Liver (tissue), 3 donors: ENCODE measurements at regions not wholly inside any gene's neighbourhood (a gene's known extent, or its start where the extent isn't known, plus 50 kb on each side); places are given as distances from the start of the nearest gene placed in this dataset.

Experiments
- FOXA1 ChIP-seq: IDR thresholded peaks from 2 replicates; pipeline ENCODE4 v1.6.1; 2016; ENCODE audit warnings: antibody characterized with exemption
- GABPA ChIP-seq, 2 donors: IDR thresholded peaks in 1 of 2; conservative IDR thresholded peaks in 1 of 2; 2 replicates each; pipeline ENCODE4 v1.6.1; 2016; ENCODE audit warnings: antibody characterized with exemption in 2 of 2, mild to moderate bottlenecking in 1 of 2, moderate library complexity in 1 of 2
- JUND ChIP-seq, 2 donors: IDR thresholded peaks; 2 replicates each; pipeline ENCODE4 v1.6.1; 2016; ENCODE audit warnings: antibody characterized with exemption in 2 of 2
- MAX ChIP-seq: IDR thresholded peaks from 2 replicates; pipeline ENCODE4 v1.6.1; 2016; ENCODE audit warnings: antibody characterized with exemption
- RAD21 ChIP-seq, 2 donors: IDR thresholded peaks; 2 replicates each; pipeline ENCODE4 v1.6.1; 2016; ENCODE audit warnings: antibody characterized with exemption in 2 of 2, mild to moderate bottlenecking in 2 of 2
- REST ChIP-seq: IDR thresholded peaks from 2 replicates; pipeline ENCODE4 v1.6.1; 2016; ENCODE audit warnings: antibody characterized with exemption, mild to moderate bottlenecking
- RXRA ChIP-seq, 2 donors: IDR thresholded peaks; 2 replicates each; pipeline ENCODE4 v1.6.1; 2017 to 2018; ENCODE audit warnings: antibody characterized with exemption in 2 of 2, mild to moderate bottlenecking in 1 of 2
- SP1 ChIP-seq: IDR thresholded peaks from 2 replicates; pipeline ENCODE4 v1.6.1; 2018; ENCODE audit warnings: antibody characterized with exemption, mild to moderate bottlenecking
- YY1 ChIP-seq: IDR thresholded peaks from 2 replicates; pipeline ENCODE4 v1.6.1; 2016; ENCODE audit warnings: antibody characterized with exemption, mild to moderate bottlenecking
- TF ChIP-seq, protein P1 (sequence below): fragments of 150-350 bp; IDR thresholded peaks from 2 replicates; pipeline ENCODE4 v1.5.1; 2017; ENCODE audit warnings: improper control_type of control experiment, low read depth, low read length; ENCODE audit not compliant: missing input control
- TF ChIP-seq, protein P2 (sequence below): IDR thresholded peaks from 2 replicates; pipeline ENCODE4 v1.6.1; 2016; ENCODE audit warnings: antibody characterized with exemption
- TF ChIP-seq, protein P3 (sequence below): IDR thresholded peaks from 2 replicates; pipeline ENCODE4 v1.6.1; 2016; ENCODE audit warnings: antibody characterized with exemption
- donor health status: healthy.
- donor health status: healthy.

DNA sequence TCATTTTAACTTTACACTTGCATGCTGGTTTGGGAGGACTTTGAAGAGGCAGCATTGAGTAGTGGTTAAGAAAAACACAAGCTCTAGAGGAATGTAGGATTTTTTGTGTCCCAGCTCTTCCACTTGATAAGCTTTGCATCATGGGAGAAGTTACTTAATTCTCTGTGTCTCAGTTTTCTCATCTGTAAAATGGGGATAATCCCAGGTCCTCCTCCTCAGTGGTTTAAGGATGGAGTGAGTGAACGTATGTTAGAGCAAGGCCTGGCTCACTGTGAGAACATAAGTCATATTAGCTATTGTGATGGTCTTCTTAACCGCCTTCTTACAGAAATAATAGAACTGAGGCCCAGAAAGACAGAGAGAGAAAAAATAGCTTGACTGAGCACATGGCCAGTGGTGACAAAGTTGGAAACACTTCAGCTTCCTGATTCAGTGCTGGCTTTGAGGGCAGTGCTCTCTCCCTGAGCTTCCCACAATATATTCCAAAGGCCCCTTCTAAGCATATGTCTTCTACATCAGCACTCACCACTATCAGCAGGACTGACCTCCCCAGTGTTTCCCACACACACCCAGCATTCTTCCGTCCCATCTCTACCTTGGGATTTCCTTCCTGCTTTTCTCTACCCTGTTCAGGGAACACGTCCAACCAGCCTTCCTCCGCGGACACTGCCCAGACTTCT is 214.9 kb upstream of the TNP1 start:
- TF ChIP-seq, protein P1, sequence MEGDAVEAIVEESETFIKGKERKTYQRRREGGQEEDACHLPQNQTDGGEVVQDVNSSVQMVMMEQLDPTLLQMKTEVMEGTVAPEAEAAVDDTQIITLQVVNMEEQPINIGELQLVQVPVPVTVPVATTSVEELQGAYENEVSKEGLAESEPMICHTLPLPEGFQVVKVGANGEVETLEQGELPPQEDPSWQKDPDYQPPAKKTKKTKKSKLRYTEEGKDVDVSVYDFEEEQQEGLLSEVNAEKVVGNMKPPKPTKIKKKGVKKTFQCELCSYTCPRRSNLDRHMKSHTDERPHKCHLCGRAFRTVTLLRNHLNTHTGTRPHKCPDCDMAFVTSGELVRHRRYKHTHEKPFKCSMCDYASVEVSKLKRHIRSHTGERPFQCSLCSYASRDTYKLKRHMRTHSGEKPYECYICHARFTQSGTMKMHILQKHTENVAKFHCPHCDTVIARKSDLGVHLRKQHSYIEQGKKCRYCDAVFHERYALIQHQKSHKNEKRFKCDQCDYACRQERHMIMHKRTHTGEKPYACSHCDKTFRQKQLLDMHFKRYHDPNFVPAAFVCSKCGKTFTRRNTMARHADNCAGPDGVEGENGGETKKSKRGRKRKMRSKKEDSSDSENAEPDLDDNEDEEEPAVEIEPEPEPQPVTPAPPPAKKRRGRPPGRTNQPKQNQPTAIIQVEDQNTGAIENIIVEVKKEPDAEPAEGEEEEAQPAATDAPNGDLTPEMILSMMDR = no peak
- TF ChIP-seq JUND (IDR thresholded peaks at IDR 0.05) (no peak), RXRA (IDR thresholded peaks at IDR 0.05) (peak; percentile 47 to 64), MAX (peak; percentile 27), GABPA (IDR thresholded peaks at IDR 0.05 in 1 of 2, conservative IDR thresholded peaks at IDR 0.05 in 1 of 2) (no peak), YY1 (no peak), FOXA1 (no peak), REST (no peak), SP1 (no peak), RAD21 (IDR thresholded peaks at IDR 0.05) (no peak)
- TF ChIP-seq, protein P2, sequence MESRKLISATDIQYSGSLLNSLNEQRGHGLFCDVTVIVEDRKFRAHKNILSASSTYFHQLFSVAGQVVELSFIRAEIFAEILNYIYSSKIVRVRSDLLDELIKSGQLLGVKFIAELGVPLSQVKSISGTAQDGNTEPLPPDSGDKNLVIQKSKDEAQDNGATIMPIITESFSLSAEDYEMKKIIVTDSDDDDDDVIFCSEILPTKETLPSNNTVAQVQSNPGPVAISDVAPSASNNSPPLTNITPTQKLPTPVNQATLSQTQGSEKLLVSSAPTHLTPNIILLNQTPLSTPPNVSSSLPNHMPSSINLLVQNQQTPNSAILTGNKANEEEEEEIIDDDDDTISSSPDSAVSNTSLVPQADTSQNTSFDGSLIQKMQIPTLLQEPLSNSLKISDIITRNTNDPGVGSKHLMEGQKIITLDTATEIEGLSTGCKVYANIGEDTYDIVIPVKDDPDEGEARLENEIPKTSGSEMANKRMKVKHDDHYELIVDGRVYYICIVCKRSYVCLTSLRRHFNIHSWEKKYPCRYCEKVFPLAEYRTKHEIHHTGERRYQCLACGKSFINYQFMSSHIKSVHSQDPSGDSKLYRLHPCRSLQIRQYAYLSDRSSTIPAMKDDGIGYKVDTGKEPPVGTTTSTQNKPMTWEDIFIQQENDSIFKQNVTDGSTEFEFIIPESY = no peak
- TF ChIP-seq, protein P3, sequence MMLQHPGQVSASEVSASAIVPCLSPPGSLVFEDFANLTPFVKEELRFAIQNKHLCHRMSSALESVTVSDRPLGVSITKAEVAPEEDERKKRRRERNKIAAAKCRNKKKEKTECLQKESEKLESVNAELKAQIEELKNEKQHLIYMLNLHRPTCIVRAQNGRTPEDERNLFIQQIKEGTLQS = no peak
